ENCODE measurements at regions not wholly inside any gene's neighbourhood (a gene's known extent, or its start where the extent isn't known, plus 50 kb on each side); places are given as distances from the start of the nearest gene placed in this dataset.

DNA sequence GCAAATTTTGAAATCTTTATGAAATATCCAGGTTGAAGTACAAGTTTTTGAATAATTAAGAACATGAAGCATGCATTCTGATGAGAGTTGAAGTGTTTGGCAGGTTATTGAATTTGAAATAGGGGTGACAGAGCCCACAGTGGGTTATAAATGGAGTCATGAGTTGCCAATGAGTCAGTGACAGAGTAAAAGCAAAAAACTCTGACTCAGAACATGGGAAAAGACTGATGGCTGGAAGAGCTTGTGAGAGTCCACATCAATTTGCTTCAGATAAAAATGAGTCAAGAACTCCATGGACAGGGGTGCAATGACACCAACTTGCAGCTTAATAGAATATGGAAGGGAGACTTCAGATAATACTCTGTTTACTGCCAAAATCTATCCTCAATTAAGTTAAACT, 105.3 kb downstream of the SLC6A15 start:
- DNase-seq = no peak

- DNase-seq = no peak
These were observed 107.1 kb downstream of the SLC6A15 start for GRCh38 chr12:84805474-84805858.

DNA sequence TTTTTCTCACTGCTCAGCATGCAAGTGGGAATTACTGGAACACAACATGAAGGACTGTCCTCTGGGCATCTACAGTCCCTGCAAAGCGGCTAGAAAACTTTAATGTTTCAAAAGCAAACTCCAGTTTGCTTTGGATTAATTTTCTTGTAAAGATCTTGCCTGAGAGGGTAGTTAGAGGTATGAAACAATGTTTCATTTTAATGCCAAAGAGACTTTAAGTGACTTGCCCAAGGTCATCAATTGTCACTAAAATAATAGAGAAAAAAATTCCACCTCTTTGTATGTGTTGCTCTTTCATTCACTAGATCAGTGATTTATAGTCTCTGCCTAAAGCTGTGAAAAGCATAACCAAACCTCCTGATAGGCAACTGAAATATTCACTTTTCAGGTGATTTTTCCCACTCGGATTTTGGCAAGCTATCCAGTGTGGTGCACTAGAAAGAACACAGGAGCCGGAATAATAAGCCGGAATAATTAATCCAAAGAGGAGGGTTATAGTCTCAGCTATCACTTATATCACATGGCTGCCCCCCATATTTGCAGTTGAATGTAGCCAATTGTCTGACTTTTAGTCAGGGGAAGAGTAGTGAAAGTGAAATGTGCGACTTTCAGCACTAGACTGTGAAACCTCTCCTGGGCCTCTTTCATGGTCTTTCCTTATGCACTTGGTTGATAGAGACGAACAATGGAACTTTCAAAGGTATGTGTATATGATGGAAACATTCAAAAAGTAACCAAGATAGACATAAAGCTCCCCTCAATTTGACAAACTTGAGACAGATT, 107.7 kb downstream of the SLC6A15 start:
- DNase-seq = no peak

DNA sequence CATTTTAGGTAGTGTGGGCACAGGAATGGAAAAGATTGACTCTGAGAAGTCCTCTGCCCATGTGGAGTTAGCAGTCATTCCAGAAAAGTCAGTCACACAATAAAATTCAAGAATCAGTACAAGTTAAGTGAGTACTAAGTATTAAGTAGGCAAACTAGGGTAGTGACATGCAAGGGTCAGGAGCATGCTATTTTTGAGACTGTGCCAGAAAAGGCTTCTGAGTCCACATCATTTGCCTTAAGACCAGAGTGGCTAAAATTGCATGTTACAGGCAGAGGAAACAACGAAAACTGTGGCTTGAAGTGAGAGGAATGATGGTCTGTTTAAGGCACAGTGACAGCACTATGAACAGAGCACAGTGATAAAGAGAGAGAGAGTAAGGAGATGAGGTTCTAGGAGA, 108.9 kb downstream of the SLC6A15 start:
- no peak for DNase-seq

- no peak for DNase-seq
These were observed 110.4 kb downstream of the SLC6A15 start for GRCh38 chr12:84802161-84802560.

- DNase-seq = no peak
These were observed 118.8 kb downstream of the SLC6A15 start for GRCh38 chr12:84793558-84794367.

DNA sequence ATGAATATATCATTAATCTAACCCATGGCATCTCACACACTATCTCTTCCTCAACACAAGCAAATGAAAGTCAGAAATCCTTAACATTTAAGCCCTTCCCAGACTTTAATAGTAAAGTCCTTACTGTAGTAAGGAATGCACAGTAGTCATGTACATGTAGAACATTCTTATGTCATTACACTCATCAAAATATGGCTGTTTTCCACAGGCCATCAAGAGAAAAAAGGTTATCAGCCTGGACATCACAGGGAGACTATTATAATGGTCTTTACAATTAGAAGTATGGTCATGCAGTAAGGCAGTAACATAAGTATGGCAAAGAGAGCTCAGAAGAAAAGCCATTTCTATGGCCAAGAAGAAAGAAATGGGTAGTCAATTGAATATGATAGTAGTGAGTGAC, 121.2 kb downstream of the SLC6A15 start:
- DNase-seq = no peak

GRCh38 chr12:84789184-84789583, 123.4 kb downstream of the SLC6A15 start:
- no peak for DNase-seq

GRCh38 chr12:84787253-84787652, 125.3 kb downstream of the SLC6A15 start:
- DNase-seq = no peak

- DNase-seq = no peak
These were observed 126.0 kb downstream of the SLC6A15 start for GRCh38 chr12:84786622-84787021.

- no peak for DNase-seq
These were observed 126.6 kb downstream of the SLC6A15 start for GRCh38 chr12:84785951-84786350.

GRCh38 chr12:84785281-84785680, 127.3 kb downstream of the SLC6A15 start:
- no peak for DNase-seq

GRCh38 chr12:84779169-84779568, 133.4 kb downstream of the SLC6A15 start:
- DNase-seq = no peak

DNA sequence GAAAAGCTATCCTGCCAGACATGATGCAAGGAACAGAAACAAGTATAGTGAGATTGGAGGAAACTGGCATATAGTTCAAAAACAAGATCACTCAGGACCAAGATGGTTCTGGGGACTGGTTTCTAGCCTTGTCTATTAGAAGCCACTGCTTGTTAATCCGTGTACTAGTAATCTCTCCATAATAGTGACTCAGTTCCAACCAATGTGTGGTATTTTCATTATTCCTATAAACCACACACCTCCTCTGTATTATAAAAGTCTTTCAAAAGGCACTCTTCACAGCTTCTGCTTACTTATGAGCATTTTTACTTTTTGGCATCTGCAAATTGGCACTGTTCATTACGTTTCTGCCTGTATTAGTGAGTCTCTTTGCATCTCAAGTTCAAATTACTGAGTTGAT, 140.3 kb downstream of the SLC6A15 start:
- DNase-seq = no peak

DNA sequence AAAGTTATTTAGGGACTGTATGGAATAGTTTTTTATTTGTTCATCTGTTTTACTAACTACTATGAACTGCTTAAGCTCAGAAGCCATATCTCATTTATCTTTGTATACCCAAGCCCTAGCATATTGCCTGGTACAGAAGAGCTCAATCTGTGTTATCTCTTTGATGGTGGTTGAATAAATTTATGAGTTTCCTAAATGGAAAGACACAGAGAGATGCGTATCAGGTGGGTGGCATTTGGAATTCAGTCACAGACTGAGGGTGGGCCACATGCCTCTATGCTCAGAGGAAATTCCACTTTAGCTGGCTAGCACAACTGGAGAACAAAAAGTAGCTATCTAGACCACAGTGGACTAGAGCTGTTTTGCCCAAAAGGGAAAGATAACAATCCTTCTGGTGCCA, 145.5 kb downstream of the SLC6A15 start:
- DNase-seq = no peak

GRCh38 chr12:84766375-84766774, 146.2 kb downstream of the SLC6A15 start:
- no peak for DNase-seq

DNA sequence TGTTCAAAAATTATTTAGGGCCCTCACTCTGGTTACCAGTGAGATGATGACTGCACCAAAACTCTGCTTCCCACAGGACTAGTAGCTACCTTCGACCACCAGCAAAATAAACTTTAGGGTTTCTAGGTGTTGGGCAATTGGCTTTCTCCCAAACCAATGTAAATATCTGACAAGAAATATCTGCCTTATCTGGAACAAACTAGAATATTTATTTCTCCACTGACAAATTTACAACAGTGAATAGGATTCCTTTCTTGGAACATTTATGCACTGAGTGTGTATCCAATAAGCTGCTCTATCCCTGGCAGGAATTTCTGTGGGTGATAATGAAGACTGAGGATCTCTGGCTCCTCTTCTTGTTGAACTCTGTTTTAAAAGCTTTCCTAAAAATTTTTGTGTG, 148.6 kb downstream of the SLC6A15 start:
- DNase-seq = no peak

DNA sequence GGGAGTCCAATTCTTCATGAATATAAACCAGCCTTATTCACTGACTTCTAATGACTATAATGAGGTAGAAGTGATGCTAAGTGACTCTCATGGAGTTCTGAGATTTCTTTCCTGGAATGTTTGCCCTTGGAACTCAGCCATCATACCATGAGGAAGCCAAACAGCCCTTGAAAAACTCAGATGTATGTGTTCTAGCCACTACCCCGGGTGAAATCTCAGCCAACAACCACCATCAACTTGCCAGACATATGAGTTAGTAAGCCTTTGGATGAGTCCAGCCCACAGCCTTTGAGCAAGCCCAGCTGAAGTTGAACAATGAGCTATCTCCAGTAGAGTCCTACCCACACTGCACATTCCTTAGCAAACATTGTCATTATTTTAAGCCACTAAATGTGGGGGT, 149.5 kb downstream of the SLC6A15 start:
- no peak for DNase-seq

- DNase-seq = no peak
These were observed 152.3 kb downstream of the SLC6A15 start for GRCh38 chr12:84760091-84760865.

DNA sequence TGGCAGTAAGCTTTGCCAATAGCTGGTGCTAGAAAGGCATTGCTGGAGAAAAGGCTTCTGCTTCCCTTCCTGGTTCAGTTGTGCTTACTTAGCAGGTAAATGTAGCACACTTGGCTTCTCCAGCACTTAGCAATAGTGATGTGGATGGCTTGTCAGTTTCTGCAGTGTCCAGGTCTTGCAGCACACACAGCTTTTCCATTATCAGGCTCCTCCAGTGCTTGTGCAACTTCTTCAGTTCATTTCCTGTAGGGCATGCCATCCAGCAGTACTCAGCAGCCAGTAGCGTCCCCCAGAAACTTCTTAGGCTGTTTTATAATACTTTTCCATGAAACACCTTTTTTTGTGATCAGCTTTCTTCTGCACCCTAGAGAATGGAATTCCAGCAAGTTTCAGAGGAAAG, 154.6 kb downstream of the SLC6A15 start:
- no peak for DNase-seq

GRCh38 chr12:84756961-84757360, 155.6 kb downstream of the SLC6A15 start:
- no peak for DNase-seq

GRCh38 chr12:84745127-84745526, 167.5 kb downstream of the SLC6A15 start:
- no peak for DNase-seq

- DNase-seq = no peak
These were observed 170.9 kb downstream of the SLC6A15 start for GRCh38 chr12:84741692-84742091.

GRCh38 chr12:84741031-84741430, 171.6 kb downstream of the SLC6A15 start:
- DNase-seq = no peak

Data from NCI-H510A (cell line).